Middle frontal gyrus (tissue), 1 donor: ENCODE measurements at regions not wholly inside any gene's neighbourhood (a gene's known extent, or its start where the extent isn't known, plus 50 kb on each side); places are given as distances from the start of the nearest gene placed in this dataset.
"Not testable (repeated sequence)": the region's sequence is repeated elsewhere in the genome, so short reads cannot be mapped to it uniquely, and the experiment has no call there.

Experiments used
- DNase-seq: peaks from one replicate; pipeline ENCODE4 v3.0.0-alpha.2; 2015; ENCODE audit warnings: low spot score; ENCODE audit errors: extremely low spot score

- DNase-seq = no peak
Measured at GRCh38 chr5:118554241-118554640, 434.1 kb downstream of the DTWD2 start.

DNA sequence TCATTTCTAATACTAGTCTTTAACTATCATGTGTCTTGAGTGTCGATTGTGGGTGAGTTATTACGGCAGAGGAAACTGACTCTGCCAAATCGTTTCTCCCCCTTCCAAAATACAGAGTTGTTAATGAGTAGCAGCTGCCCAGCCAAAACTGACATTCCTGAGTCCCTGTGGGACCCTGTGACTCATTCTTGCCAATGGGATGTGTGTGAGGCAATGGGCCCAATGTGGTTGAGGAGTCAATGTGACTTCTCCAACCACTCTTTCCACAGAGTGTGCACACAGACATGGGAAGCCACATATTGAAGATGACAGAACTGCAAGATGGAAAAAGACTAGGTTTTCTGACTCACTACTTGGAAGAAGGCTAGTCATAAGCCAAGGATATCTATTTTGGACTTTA is 434.7 kb downstream of the DTWD2 start:
- no peak for DNase-seq

GRCh38 chr5:118552731-118553360 is 435.5 kb downstream of the DTWD2 start:
- DNase-seq = no peak

- no peak for DNase-seq
Measured at GRCh38 chr5:118552146-118552545, 436.2 kb downstream of the DTWD2 start.

DNA sequence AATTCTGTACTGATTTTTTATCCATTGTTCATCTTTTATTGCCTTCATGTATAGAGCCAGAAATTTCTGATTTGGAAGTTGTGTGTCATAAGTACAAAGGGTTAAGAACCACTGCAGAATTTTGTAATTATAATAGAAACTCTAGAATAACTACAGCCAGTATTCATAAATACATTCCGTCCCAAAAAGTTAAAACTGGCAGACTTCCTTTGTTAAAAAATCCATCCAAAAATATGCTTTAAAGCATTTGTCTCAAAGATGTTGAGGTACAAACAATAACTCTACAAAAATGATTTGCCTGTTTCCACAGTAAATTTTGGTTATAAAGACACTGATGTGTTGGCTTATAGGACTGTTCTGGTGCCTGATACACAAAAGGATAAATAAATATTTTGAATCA is 436.6 kb downstream of the DTWD2 start:
- no peak for DNase-seq

DNA sequence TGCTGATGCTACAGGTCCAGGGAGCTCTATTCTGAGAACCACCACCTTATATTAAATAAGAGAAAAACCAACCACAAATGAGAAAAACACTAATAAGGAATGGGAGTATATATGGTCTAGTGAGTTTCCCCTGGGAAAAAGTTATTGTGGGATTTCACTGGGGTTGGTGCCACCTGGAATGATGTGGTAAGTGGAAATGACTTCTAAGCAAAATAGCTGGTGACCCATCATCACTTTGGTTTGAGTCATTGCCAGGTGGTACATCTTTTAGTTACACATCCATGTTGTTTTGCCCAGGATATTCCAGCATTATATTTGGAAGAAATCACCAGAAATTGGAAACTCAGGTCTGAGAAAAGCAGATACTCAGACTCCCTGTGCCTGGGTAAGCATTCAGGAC is 437.3 kb downstream of the DTWD2 start:
- no peak for DNase-seq

DNA sequence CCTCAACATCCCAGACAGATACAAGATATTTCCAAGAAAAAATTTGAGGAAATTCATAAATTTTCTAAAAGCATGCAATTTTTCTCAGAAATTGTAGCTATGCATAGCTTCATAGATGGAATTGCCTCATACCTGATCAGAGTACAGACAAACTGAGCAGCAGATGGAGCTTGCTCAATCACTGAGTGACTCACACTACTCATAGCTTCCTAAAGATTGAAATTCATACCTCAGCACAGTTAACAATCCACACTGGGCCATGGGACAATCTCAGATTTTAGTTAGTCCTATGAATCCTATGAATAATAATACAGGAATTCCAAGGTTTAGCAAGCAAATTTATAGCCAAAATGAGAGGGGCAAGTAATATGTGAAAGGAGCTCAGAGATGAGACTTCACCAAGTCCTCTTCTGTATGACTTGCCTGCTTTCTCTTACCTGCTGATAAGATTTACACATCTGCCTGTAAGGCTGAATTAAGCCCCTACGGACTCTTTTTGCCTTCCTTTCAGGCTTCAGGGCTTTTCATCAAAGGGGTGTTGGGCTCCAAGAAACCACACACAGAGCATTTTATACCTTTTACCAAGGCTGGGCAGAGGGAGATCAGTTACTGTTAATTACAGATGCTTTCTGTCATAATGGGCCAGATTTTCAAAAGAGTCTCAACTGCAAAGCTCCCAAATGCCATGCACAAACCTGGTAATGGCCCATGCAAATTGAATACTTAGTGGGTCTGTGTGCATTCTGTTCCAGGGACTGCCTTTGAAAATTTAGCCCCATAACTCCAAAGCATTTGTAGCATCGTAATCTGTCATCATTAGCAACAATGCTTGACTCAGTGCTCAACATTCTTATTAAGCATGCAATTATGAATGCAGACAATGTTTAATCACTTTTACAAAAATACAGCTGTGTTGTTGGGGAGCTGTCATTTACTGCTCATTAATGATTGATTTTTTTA is 439.3 kb downstream of the DTWD2 start:
- no peak for DNase-seq

DNA sequence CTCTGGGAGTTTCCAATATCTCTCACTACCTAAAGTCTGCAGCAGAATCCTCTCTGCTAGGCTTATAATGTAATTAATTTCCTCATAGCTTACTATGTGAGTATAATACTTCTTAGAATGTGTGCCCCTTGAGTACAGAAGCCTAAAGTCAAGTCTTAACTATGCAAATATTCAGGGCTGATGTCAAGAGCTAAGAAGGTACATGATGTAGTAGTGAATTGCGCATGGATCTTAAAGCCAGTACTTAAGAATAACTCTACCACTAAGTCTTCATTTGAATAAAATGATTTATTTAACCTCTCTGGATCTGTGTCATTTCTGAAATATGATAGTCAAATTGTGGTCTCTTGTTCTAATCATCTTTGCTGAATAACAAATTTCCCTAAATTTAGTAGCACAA is 442.9 kb downstream of the DTWD2 start:
- no peak for DNase-seq

- DNase-seq = no peak
Measured at GRCh38 chr5:118544887-118545449, 443.4 kb downstream of the DTWD2 start.

- DNase-seq = no peak
Measured at GRCh38 chr5:118533923-118534322, 454.4 kb downstream of the DTWD2 start.

- no peak for DNase-seq
Measured at GRCh38 chr5:118533156-118533555, 455.2 kb downstream of the DTWD2 start.

DNA sequence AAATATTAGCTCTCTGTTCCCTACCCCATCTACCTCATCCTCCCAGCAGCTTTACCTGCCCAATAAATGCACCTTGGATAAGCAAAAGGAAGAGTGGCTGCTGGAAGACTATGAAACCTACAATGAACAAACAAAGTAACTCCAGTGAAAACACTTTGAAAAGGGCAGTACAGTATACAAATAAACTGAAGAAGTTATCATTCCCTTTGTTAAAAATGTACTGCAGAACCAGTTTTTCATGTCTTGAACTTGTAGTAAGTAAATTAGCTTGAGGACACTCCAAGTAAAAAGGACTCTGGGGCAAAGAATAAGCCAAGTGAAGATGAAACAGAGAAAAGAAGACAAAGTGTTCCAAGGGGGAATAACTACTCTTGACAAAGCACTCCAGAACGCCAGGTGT is 457.1 kb downstream of the DTWD2 start:
- DNase-seq = no peak

DNA sequence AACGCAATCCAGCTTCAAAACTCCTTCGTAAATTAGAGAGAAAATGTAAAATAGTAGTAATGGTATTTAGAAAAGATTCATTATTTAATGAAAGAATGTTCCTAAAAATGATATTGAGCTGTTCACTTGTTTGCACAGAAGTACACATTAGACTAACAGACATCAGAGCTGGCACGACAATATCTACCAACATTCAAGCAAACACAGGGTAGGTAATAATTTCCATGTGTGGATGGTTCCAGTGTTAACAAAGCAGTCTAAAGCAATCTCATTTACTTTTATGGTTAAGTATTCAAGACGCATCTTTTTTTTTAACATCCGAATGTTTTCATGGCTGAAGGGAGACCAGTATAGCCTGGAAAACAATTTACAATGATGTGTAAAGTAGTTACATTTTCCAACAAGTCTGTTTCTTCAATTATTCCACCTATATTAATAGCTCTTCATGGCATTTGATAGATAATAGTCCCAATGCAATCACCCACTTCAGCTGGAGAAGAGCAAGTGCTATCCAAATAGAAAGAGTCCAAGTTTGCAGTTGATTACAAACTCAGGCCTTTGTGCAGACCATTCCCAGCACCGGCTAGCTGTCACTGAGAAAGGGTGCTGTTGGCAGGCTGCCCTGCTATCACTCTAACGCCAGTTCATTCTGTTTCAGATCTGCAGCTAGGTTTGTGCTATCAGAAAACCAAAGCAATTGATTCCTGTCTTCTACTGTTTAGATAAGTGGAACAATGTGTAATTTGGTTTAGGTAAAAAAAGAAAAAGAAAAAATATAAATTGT is 458.8 kb downstream of the DTWD2 start:
- no peak for DNase-seq

GRCh38 chr5:118522626-118523025 is 465.7 kb downstream of the DTWD2 start:
- no peak for DNase-seq

DNA sequence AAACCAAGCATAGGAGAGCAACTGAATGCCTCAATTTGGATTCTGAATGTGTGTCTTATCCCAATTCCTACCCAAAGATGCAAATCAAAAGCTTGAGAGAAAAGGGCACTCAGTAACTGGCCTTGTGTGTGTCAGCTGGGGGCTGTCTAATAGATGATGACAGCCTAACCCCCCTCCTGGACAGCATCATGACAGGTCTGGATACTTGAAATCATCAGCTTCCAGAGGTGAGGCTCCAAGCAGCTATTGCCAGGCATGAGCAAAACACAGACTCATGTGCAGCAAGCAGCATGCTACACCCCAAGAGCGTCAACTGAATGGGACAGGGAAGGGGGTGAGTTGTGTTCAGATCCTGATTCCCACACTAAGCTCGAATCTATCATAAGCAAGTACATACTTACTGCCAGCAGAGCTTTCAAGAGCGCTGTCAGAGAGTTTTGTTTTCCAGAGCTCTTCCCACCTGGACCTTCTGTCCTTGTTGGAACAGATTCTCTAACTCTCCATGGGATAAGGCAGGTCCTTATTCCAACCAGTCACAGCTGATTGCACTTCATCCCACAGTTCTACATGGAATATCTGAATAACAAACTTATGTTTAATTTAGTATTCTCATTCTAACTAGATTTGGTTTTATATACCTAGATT is 467.5 kb downstream of the DTWD2 start:
- DNase-seq = no peak

DNA sequence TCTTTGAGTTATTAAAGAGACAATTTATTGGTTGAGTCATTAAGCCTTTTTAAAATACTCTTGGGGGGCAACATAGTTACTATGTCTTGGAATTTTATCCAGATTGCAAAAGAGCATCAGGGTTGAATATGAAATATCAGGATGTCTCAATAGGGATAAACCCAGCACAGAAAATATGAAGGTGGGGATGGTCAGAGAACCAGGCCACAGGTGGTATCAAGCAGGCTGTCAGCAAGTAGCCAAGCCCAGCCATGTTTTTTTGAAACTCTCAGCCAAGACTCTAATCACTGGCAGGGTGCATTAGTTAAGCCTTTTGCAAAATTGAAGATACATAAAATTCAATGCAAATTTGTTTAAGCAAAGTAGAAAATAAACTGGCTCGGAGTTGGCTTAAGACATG is 468.9 kb downstream of the DTWD2 start:
- no peak for DNase-seq

DNA sequence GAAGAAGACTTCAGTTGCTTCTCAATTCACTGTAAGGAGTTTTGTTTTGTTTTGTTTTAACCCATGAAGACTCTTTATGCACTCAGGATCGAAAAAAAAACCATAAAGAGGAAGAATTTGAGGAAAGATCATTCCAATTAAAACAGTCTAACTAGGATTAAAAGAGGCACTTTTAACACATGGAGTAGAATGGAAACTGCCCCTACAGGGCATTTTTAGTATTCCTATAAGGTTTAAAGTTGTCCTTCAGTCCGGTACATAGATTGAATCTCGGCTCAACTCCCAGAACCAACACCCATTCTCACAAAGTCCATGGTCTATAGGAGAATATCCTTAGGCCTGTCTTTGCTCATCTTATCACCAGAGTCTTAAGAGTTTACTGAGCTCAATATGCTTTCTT is 469.6 kb downstream of the DTWD2 start:
- DNase-seq = no peak

- no peak for DNase-seq
Measured at GRCh38 chr5:118511846-118512245, 476.5 kb downstream of the DTWD2 start.

DNA sequence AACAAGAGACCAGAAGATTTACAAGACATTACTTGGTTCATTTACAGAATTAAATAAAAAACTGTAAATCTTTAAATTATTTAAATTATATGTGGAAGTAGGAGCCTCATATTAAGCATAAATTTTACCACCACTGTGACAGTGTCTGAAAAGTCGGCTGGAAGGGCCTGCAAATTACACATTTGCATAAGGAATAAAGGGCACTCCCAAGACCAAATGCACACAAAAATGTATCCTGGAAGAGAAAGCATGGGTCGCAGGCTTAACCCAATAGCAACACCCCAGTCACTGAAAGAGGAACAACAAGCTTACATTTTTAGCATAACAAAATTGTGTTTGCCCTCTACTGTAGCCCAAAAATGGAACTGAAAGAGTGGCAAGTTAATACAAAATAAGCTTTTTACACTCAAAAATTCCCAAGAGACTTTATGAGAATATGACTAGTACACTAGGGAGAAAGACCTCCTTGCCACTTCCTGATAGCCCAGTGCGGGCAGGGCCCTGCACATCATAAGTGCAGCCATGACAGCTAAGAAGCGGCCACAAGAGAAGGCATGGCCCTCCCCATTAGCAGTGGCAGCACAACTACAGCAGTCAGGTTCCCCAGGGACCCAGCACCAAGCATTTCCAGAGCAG is 482.0 kb downstream of the DTWD2 start:
- DNase-seq = no peak

GRCh38 chr5:118502232-118502631 is 486.1 kb downstream of the DTWD2 start:
- DNase-seq = not testable (repeated sequence)

DNA sequence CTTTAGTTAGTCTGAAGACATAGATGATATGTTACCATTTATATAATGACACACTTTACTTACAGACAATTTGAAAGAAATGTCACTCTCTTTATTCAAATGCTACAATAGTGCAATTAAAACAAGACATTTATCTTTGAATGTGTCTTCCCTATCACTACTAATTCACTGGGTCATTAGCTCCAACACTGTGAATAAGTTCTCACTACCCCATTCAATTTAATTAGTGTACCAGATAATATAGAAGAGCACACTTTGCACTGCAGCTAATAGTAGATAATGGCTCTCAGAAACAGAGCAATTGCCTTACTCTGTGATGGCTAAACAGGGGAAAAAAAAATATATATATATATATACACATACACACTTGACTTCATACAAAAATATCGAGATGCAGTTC is 497.0 kb downstream of the DTWD2 start:
- DNase-seq = no peak
